ENCODE measurements at regions not wholly inside any gene's neighbourhood (a gene's known extent, or its start where the extent isn't known, plus 50 kb on each side); places are given as distances from the start of the nearest gene placed in this dataset. TPM values are rescaled to one million over a fixed set of nuclear protein-coding genes. Genes with fewer than 3 reads are reported as not detected.

Small RNA genes in the stretch of these regions (microRNA-seq; reads per million reads assigned to microRNA genes)
- gene MIR551B (ENCODE audit: insufficient read depth in 1 of 2, insufficient read length in 1 of 2, unreplicated experiment in 1 of 2) (10.3 to 38.7 reads per million in 2 experiments), gene RNU2-20P (ENCODE audit: insufficient read depth, insufficient read length) (not detected)

Small RNA genes in the stretch of these regions (small RNA-seq; reads per million reads assigned to genes)
- gene MIR551B (0 to 3.5 (median 2.0) reads per million in 5 experiments), gene RNU2-20P (0.15 to 22.9 (median 0.18) reads per million in 5 experiments)
